IPS-20b (cell line): ENCODE measurements at regions not wholly inside any gene's neighbourhood (a gene's known extent, or its start where the extent isn't known, plus 50 kb on each side); places are given as distances from the start of the nearest gene placed in this dataset.
"Not testable (repeated sequence)": the region's sequence is repeated elsewhere in the genome, so short reads cannot be mapped to it uniquely, and the experiment has no call there.

Experiments used
- H3K27ac ChIP-seq: one replicate; pipeline ENCODE4 v1.5.1; 2013; ENCODE audit warnings: low read length
- H3K27me3 ChIP-seq: 2 replicates; pipeline ENCODE4 v1.6.1; 2013; ENCODE audit warnings: mild to moderate bottlenecking, low read length, inconsistent platforms; ENCODE audit not compliant: insufficient read depth
- H3K36me3 ChIP-seq: 2 replicates; pipeline ENCODE4 v1.6.1; 2013; ENCODE audit warnings: low read depth, mild to moderate bottlenecking, inconsistent platforms, low read length, moderate library complexity; ENCODE audit not compliant: insufficient read depth
- H3K4me1 ChIP-seq: 2 replicates; pipeline ENCODE4 v1.6.1; 2013; ENCODE audit warnings: mild to moderate bottlenecking, control low read depth, inconsistent platforms, low read length, moderate library complexity; ENCODE audit not compliant: insufficient read depth
- H3K4me3 ChIP-seq: 2 replicates; pipeline ENCODE4 v1.5.1; 2013; ENCODE audit warnings: mild to moderate bottlenecking, low read length, inconsistent platforms
- H3K9ac ChIP-seq: 2 replicates; pipeline ENCODE4 v1.6.1; 2013; ENCODE audit warnings: low read depth, mild to moderate bottlenecking, inconsistent platforms, low read length, moderate library complexity
- H3K9me3 ChIP-seq: 2 replicates; pipeline ENCODE4 v1.6.1; 2013; ENCODE audit warnings: mild to moderate bottlenecking, low read depth, low read length, inconsistent platforms; ENCODE audit not compliant: insufficient read depth

DNA sequence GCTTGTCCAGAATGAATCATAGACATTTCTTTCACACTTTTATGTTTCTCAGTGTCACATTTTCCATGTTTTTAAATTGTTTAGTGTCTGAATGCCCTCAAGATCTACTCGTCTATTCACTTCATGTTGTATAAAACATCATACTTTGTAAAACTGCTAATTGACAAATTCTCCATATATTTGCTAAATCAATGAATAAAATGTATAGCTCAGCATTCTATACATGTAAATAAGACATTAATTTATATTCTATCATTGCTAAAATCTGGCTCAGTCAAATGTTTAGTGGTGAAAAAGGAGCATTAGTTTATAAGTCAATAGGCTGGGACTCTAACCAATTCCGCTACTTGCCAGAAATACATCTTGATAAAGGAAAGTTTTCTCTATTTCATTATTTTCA is 379.6 kb downstream of the NAF1 start:
- Histone ChIP-seq H3K4me1 (no peaks in the 10 kb centered on the region; the same call in 1 of the 2 replicates), H3K9ac (no peak overlapping the region), H3K36me3 (no peaks in the 10 kb centered on the region), H3K9me3 (no peaks in the 10 kb centered on the region), H3K4me3 (no peak overlapping the region), H3K27ac (no peak overlapping the region), H3K27me3 (no peaks in the 10 kb centered on the region)

DNA sequence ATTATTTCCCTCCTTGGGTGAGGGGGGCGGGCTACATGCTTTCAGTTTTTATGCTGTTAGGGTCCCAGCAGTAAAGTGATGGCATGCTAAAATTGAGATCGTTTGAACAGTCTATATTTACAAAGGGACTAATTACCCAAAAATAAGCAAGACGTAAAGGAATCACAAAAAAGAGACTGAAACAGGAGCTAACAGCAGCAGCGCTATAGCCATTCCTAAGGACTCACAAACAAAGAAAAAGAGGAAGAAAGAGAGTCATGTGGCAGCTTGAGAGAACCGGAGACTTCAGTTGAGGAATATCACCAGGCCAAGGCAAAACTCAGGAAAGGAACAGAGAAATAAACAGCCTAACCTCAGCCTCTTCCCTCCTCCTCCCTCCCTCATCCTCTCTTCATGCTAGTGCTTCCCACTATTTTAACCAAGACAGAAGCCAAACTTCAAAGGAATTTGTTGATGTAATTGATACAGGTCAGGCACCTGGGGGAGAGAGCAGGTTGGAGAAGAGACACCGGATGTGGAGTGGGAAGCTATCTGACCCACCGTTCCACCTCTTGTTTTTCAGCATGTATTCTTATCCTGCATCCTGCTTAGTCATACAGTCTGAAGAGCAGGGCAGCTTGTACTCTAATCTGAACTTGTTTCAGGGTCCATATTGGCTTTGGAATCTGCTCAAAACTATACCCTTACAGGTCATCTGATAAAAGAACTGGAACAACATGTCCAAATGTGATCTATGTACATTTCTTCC is 383.7 kb downstream of the NAF1 start:
- no peaks in the 10 kb centered on the region for H3K27me3 ChIP-seq
- no peaks in the 10 kb centered on the region for H3K9me3 ChIP-seq
- H3K36me3 ChIP-seq, result no peaks in the 10 kb centered on the region
- H3K4me1 ChIP-seq, result no peaks in the 10 kb centered on the region; the same call in 1 of the 2 replicates
- H3K9ac ChIP-seq, result no peak overlapping the region
- no peak overlapping the region for H3K4me3 ChIP-seq
- no peak overlapping the region for H3K27ac ChIP-seq

DNA sequence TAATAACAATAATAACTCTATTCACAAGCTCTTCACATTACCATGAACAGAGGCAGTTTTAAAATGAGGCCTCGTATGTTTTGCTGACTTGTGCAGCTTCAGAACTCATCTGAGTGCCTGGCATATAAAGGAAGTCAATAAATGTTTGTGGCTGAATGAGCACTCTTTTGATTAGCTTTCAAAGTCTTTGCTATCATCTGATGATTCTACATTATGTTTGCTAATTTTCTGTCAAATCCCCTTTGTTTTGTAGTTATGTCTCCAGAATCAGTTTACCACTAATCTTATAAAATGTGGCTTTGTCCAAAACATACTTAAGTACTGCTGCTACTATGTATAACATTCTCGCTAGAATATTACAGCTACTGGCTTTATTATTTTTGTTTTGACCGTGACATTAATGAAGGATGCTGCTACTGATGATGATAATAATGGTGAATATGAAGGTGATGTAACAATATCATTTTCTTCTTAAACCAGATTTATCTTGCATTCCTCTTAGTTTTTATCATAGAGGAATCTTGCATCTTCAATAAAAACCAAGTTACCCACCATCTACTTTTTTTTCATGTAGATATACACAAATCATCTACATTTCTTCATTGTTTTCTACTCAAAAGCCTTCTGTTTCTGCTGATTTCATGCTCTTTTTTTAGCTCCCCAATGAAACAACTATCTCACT is 384.5 kb downstream of the NAF1 start:
- Histone ChIP-seq H3K36me3 (no peaks in the 10 kb centered on the region), H3K4me3 (no peak overlapping the region), H3K9me3 (no peaks in the 10 kb centered on the region), H3K27me3 (no peaks in the 10 kb centered on the region), H3K27ac (no peak overlapping the region), H3K9ac (no peak overlapping the region), H3K4me1 (no peaks in the 10 kb centered on the region; the same call in 1 of the 2 replicates)

GRCh38 chr4:162770761-162771490 is 395.8 kb downstream of the NAF1 start:
- H3K36me3 ChIP-seq, result no peaks in the 10 kb centered on the region
- no peak overlapping the region for H3K27ac ChIP-seq
- H3K4me1 ChIP-seq, result no peaks in the 10 kb centered on the region
- H3K4me3 ChIP-seq, result no peak overlapping the region
- no peaks in the 10 kb centered on the region for H3K27me3 ChIP-seq
- no peaks in the 10 kb centered on the region for H3K9me3 ChIP-seq
- no peak overlapping the region for H3K9ac ChIP-seq

DNA sequence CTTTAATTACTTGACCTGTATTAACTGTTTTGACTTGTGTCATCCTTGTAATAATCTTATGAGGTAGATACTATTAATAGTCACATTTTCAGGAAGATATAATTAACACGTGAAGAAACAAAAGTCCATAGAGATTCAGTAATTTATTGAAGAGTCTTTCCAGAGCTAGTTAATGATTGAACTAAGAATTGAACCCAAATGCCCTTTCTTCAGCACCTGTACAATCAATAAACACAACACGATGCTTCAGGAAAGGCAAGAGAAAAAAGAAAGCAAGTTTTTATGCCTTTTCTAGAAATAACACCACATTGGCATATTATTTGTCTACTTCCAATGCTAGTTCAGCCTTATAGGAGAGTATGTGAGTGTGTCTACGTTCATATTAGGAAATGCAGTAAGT is 399.6 kb downstream of the NAF1 start:
- no peaks in the 10 kb centered on the region for H3K4me1 ChIP-seq
- H3K27me3 ChIP-seq, result no peaks in the 10 kb centered on the region
- no peak overlapping the region for H3K27ac ChIP-seq
- no peak overlapping the region for H3K4me3 ChIP-seq
- H3K36me3 ChIP-seq, result no peaks in the 10 kb centered on the region
- H3K9ac ChIP-seq, result no peak overlapping the region
- H3K9me3 ChIP-seq, result no peaks in the 10 kb centered on the region

DNA sequence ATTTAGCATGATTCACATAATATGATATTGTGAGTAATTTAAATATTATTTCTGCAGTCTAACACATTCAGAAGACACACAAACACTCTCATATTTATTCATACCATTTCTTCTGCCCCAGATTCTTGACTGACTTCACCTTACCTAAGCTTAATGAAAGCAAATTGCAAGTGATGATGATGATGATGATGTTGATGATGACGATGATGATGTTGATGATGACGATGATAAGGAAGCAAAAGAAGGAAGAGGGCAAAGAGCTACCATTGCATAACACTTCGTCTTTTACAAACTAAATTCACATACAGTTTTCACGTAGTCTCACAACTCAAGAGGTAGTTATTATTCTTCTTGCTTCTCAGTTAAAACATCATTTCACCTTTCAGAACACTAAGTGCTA is 404.7 kb downstream of the NAF1 start:
- Histone ChIP-seq H3K9me3 (no peaks in the 10 kb centered on the region), H3K36me3 (no peaks in the 10 kb centered on the region)

DNA sequence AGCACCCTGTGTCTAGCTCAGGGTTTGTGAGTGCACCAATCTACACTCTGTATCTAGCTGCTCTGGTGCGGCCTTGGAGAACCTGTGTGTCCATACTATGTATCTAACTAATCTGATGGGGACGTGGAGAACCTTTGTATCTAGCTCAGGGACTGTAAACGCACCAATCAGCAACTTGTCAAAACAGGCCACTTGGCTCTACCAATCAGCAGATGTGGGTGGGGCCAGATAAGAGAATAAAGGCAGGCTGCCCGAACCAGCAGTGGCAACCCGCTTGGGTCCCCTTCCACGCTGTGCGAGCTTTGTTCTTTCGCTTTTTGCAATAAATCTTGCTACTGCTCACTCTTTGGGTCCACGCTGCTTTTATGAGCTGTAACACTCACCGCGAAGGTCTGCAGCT is 426.5 kb downstream of the NAF1 start:
- not testable (repeated sequence) for H3K27ac ChIP-seq, H3K9ac ChIP-seq, H3K36me3 ChIP-seq, H3K9me3 ChIP-seq, H3K4me3 ChIP-seq, H3K27me3 ChIP-seq, H3K4me1 ChIP-seq

More for the DNA sequence above, 404.7 kb downstream of the NAF1 start:
- Histone ChIP-seq H3K4me1 (no peaks in the 10 kb centered on the region), H3K27me3 (no peaks in the 10 kb centered on the region), H3K9ac (no peak overlapping the region), H3K4me3 (no peak overlapping the region), H3K27ac (no peak overlapping the region)

DNA sequence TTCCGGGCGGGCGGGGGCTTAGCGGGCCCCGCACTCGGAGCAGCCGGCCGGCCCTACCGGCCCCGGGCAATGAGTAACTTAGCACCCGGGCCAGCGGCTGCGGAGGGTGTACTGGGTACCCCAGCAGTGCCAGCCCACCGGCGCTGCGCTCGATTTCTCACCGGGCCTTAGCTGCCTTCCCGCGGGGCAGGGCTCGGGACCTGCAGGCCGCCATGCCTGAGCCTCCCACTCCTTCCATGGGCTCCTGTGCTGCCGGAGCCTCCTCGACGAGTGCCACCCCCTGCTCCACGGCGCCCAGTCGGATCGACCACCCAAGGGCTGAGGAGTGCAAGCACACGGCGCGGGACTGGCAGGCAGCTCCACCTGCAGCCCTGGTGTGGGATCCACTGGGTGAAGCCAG is 427.1 kb downstream of the NAF1 start:
- H3K9me3 ChIP-seq, H3K36me3 ChIP-seq, H3K4me3 ChIP-seq, H3K27me3 ChIP-seq, H3K27ac ChIP-seq, H3K9ac ChIP-seq, H3K4me1 ChIP-seq: not testable (repeated sequence)

DNA sequence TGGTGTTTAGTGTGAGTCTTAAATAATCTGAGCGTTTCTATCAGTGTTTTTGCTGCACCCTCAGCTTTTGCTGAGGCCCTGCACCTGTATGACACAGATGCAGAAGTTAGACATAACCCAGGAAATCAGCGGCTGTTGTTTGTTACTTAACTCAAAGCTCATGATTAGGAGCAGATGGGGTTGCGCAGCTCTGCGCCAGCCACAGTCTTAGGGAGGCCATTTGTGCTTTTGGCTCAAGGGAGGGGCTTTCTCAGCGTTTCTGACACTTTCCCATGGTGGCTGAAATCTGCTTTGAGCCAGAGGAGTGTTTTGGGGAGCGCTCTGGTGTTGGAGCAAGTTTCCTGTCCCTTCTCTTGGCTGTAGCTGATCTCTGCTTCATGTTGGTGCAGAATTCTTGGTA is 433.8 kb downstream of the NAF1 start:
- Histone ChIP-seq H3K4me1 (no peaks in the 10 kb centered on the region), H3K27me3 (no peaks in the 10 kb centered on the region), H3K36me3 (no peaks in the 10 kb centered on the region), H3K4me3 (no peak overlapping the region), H3K9ac (no peak overlapping the region), H3K9me3 (no peaks in the 10 kb centered on the region), H3K27ac (no peak overlapping the region)

DNA sequence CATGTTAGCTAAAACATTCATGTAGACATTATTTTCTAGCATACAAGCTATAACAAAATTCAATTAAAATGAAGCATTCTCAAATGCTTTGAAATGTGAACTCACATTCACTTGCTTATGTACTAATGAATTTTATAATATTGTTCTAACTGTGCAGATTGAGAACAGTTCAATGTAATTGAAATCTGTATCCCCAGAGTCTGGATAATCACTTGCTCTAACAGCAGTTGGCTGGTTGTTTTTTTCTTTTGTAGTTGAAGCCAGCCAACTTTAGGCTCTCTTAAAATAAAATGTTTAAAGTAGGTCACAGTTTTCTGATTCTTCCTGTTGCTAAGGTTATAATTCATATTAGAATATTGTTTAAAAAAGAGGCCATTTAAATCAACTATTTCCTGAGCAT is 438.9 kb downstream of the NAF1 start:
- Histone ChIP-seq H3K36me3 (no peaks in the 10 kb centered on the region), H3K4me3 (no peak overlapping the region), H3K9me3 (no peaks in the 10 kb centered on the region), H3K9ac (no peak overlapping the region), H3K27ac (no peak overlapping the region), H3K4me1 (no peaks in the 10 kb centered on the region), H3K27me3 (no peaks in the 10 kb centered on the region)

DNA sequence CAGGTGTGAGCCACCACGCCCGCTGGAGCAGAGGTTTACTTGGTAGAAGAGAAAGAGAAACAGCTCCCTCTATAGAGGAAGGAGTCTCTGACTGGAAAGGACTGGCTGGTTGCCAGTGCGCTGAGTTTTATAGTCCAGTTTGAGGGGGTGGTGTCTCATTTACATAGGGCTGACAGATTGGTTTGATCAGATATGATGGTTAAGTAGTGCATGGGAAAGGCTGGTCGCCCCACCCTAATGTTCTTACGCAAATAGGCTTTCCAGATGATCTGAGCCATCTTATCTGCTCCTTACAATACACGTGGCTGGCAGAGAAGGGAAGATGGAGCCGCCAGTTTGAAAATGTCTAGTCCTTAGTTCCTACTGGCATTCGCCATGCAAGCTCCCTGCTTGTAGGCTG is 439.5 kb downstream of the NAF1 start:
- Histone ChIP-seq H3K36me3 (no peaks in the 10 kb centered on the region), H3K9ac (no peak overlapping the region), H3K9me3 (no peaks in the 10 kb centered on the region), H3K4me3 (no peak overlapping the region), H3K27me3 (no peaks in the 10 kb centered on the region), H3K27ac (no peak overlapping the region), H3K4me1 (no peaks in the 10 kb centered on the region)

DNA sequence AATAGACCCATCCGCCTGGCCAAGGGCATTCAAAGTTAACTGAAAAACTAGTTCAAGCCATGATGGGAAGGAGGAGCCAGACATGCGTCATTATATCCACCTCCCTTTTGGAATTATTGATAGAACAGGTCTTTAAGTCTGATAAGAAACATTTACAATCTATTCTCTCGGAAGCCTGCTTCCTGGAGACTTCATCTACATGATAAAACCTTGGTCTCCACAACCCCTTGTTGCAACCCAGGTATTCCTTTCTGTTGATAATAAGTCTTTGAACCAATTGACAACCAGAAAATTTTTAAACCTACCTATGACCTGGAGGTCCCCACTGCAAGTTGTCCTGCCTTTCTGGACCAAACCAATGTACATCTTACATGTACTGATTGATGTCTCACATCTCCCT is 451.3 kb downstream of the NAF1 start:
- H3K27ac ChIP-seq, result no peak overlapping the region
- no peak overlapping the region for H3K9ac ChIP-seq
- no peaks in the 10 kb centered on the region for H3K36me3 ChIP-seq
- no peak overlapping the region for H3K4me3 ChIP-seq
- no peaks in the 10 kb centered on the region for H3K27me3 ChIP-seq
- H3K9me3 ChIP-seq, result no peaks in the 10 kb centered on the region
- no peaks in the 10 kb centered on the region for H3K4me1 ChIP-seq
